A673 (cell line): ENCODE measurements at regions not wholly inside any gene's neighbourhood (a gene's known extent, or its start where the extent isn't known, plus 50 kb on each side); places are given as distances from the start of the nearest gene placed in this dataset.

Source experiments
- EZH2 ChIP-seq: fragments of 200-600 bp; sonication (generic); IDR thresholded peaks from 2 replicates; pipeline ENCODE4 v1.6.1; 2017; ENCODE audit warnings: borderline replicate concordance, low read depth, mild to moderate bottlenecking, mixed read lengths, antibody characterized with exemption, low read length; ENCODE audit not compliant: poor library complexity, severe bottlenecking
- TF ChIP-seq, protein P1 (sequence below): fragments of 300-800, 200-600 bp; sonication (generic); conservative IDR thresholded peaks from 2 replicates; pipeline ENCODE4 v1.5.1; 2017; ENCODE audit warnings: low read depth, mild to moderate bottlenecking, antibody characterized with exemption, low read length, moderate library complexity, mixed read lengths

- TF ChIP-seq, protein P1, sequence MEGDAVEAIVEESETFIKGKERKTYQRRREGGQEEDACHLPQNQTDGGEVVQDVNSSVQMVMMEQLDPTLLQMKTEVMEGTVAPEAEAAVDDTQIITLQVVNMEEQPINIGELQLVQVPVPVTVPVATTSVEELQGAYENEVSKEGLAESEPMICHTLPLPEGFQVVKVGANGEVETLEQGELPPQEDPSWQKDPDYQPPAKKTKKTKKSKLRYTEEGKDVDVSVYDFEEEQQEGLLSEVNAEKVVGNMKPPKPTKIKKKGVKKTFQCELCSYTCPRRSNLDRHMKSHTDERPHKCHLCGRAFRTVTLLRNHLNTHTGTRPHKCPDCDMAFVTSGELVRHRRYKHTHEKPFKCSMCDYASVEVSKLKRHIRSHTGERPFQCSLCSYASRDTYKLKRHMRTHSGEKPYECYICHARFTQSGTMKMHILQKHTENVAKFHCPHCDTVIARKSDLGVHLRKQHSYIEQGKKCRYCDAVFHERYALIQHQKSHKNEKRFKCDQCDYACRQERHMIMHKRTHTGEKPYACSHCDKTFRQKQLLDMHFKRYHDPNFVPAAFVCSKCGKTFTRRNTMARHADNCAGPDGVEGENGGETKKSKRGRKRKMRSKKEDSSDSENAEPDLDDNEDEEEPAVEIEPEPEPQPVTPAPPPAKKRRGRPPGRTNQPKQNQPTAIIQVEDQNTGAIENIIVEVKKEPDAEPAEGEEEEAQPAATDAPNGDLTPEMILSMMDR: no peak
- TF ChIP-seq EZH2: no peak
Measured at GRCh38 chrX:125505207-125505606, 185.5 kb downstream of the TEX13C start.
